ENCODE measurements at regions not wholly inside any gene's neighbourhood (a gene's known extent, or its start where the extent isn't known, plus 50 kb on each side); places are given as distances from the start of the nearest gene placed in this dataset.

- TF ChIP-seq CTCF (conservative IDR thresholded peaks at IDR 0.05) (no peak), ZFX (IDR thresholded peaks at IDR 0.05) (no peak)
These were observed 969.5 kb upstream of the NDST4 start for GRCh38 chr4:116082808-116083366.

Data from C4-2B (cell line).